ENCODE measurements at regions not wholly inside any gene's neighbourhood (a gene's known extent, or its start where the extent isn't known, plus 50 kb on each side); places are given as distances from the start of the nearest gene placed in this dataset.
"Not testable (repeated sequence)": the region's sequence is repeated elsewhere in the genome, so short reads cannot be mapped to it uniquely, and the experiment has no call there.

- Histone ChIP-seq H3K4me1 (no peaks in the 10 kb centered on the region), H3K27me3 (no peaks in the 10 kb centered on the region), H3K9me3 (no peaks in the 10 kb centered on the region), H3K4me3 (no peak overlapping the region), H3K27ac (no peak overlapping the region), H3K36me3 (no peaks in the 10 kb centered on the region)
- intact Hi-C loops (cut with DNase I) = loop anchor here in 1 of 3 donors (10.0 kb wide), 1 partner anchor 120 kb away; no protein-coding TSS in a partner anchor
- DNase-seq (no peak), ATAC-seq (no peak), FAIRE-seq (no peak)
- TF ChIP-seq CTCF (IDR thresholded peaks at IDR 0.05) = no peak
- WGBS, 2 donors = 47 to 65% methylated on average over 4 of the region's 4 CpGs
These were observed 76.7 kb upstream of the CAPRIN1 start for GRCh38 chr11:33974804-33975203.

GRCh38 chr11:33971530-33971929 lies 79.7 kb upstream of the LMO2 start:
- not testable (repeated sequence) for H3K27me3 ChIP-seq, DNase-seq, H3K36me3 ChIP-seq, ATAC-seq, FAIRE-seq, H3K4me3 ChIP-seq, H3K4me1 ChIP-seq, H3K27ac ChIP-seq, H3K9me3 ChIP-seq
- intact Hi-C loops (cut with DNase I) = loop anchor here in 1 of 3 donors (10.0 kb wide), 1 partner anchor 117 kb away; no protein-coding TSS in a partner anchor
- WGBS, 2 donors = 59 to 61% methylated on average over 12 of the region's 12 CpGs

DNA sequence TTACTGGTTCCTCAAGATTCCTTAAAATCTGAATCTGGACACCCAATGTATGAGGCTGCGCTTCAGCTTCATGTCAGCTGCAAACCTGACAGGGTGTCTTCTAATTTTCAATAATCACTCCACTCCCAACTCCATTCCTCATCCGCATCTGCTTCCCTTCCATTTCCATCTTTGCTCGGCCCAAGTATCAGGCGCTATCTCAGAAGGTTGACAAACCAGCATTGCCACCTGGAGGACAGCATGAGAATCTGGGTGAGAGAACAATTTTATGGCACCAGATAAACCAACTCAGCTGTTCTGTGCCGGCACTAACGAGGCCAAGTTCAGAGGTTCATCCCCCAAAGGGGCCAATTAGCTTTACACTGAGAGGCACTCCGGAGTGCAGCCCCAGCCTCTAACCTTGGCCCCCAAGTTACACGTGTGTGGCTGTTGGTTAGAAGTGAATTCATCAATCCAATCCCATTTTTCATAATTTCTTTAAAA lies 79.1 kb upstream of the LMO2 start:
- Histone ChIP-seq H3K9me3 (no peaks in the 10 kb centered on the region), H3K27ac (no peak overlapping the region), H3K4me3 (no peak overlapping the region), H3K4me1 (no peaks in the 10 kb centered on the region), H3K36me3 (no peaks in the 10 kb centered on the region), H3K27me3 (no peaks in the 10 kb centered on the region)
- ATAC-seq (peak in 3 of 4 donors; percentile 89 to 92 (median 89)), FAIRE-seq (no peak), DNase-seq (peak in 3 of 6 donors; percentile 19 to 38 (median 26))
- peak in 3 of 4 donors; percentile 23 to 42 (median 33) for TF ChIP-seq CTCF (IDR thresholded peaks at IDR 0.05)
- intact Hi-C loops (cut with DNase I) = loop anchor here in 1 of 3 donors (10.0 kb wide), 1 partner anchor 116 kb away; no protein-coding TSS in a partner anchor
- WGBS, 2 donors = 17% methylated on average over 8 of the region's 8 CpGs

DNA sequence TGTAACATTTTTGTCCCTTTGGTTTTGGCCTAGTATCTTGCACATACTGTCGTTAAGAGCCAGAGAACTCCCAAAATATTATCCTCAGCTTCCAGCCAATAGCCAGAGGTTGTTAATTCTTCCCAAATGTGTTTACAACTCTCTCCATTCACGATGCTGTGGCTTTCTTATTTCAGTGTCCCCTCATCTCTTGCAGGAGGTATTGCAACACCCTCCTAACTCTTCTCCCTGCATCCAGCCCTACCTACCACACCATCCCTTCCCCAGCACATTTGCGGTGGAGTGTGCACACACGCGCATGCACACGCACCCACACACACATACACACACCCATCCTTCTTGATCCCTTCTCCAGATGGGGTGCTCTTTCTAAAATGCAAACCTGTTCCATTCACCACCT lies 75.6 kb upstream of the LMO2 start:
- no peak for ATAC-seq
- Histone ChIP-seq H3K36me3 (no peaks in the 10 kb centered on the region), H3K27me3 (no peaks in the 10 kb centered on the region), H3K4me3 (no peak overlapping the region), H3K4me1 (no peaks in the 10 kb centered on the region), H3K9me3 (no peaks in the 10 kb centered on the region), H3K27ac (no peak overlapping the region)
- no peak for FAIRE-seq
- intact Hi-C loops (cut with DNase I) = loop anchor here in 2 of 3 donors (5.0 kb wide), 1 partner anchor 110 kb away; no protein-coding TSS in a partner anchor
- no peak for TF ChIP-seq CTCF (IDR thresholded peaks at IDR 0.05)
- 79 to 86% methylated on average over 6 of the region's 6 CpGs for WGBS, 2 donors
- DNase-seq = no peak

DNA sequence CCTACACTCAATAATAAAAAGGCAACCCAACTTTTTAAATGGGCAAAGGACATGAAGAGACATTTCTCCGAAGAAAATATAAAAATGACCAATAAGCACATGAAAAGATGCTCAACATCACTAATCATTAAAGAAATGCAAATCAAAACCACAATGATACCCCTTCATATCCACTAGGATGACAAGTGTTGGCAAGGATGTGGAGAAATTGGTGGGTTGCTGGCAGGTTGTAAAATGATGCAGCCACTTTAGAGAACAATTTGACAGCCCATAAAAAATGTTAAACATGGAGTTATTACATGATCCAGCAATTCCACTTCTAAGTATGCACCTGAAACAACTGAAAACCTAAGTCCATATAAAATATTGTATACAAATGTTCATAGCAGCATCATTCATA lies 73.2 kb upstream of the LMO2 start:
- no peak overlapping the region for H3K4me3 ChIP-seq
- H3K4me1 ChIP-seq = no peaks in the 10 kb centered on the region
- H3K27me3 ChIP-seq = no peaks in the 10 kb centered on the region
- intact Hi-C loops (cut with DNase I) = loop anchor here in 2 of 3 donors (5.0 kb wide), 1 partner anchor 108 kb away; no protein-coding TSS in a partner anchor
- FAIRE-seq (no peak), ATAC-seq (no peak), DNase-seq (no peak)
- no peak overlapping the region for H3K27ac ChIP-seq
- no peaks in the 10 kb centered on the region for H3K9me3 ChIP-seq
- 79 to 87% methylated on average over 1 of the region's 1 CpG for WGBS, 2 donors
- H3K36me3 ChIP-seq = no peaks in the 10 kb centered on the region
- TF ChIP-seq CTCF (IDR thresholded peaks at IDR 0.05) = no peak
